ENCODE measurements at regions not wholly inside any gene's neighbourhood (a gene's known extent, or its start where the extent isn't known, plus 50 kb on each side); places are given as distances from the start of the nearest gene placed in this dataset.

DNA sequence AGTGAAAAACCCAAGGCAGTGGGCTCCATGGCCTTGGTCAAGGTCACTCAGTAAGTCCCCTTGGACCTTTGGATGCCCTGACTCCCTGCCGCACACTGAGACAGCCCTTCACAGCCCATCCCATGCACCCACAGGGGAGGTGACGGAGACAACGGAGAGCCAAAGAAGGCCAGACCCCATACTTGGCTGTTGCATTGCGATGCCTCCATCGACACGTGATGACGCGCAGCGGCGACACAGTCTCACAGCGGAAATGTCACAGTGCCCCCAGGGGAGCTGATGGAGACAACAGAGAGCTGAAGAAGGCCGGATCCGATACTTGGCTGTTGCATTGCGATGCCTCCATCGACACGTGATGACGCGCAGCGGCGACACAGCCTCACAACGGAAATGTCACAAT lies 282.4 kb downstream of the TEX29 start:
- TF ChIP-seq, protein P1, sequence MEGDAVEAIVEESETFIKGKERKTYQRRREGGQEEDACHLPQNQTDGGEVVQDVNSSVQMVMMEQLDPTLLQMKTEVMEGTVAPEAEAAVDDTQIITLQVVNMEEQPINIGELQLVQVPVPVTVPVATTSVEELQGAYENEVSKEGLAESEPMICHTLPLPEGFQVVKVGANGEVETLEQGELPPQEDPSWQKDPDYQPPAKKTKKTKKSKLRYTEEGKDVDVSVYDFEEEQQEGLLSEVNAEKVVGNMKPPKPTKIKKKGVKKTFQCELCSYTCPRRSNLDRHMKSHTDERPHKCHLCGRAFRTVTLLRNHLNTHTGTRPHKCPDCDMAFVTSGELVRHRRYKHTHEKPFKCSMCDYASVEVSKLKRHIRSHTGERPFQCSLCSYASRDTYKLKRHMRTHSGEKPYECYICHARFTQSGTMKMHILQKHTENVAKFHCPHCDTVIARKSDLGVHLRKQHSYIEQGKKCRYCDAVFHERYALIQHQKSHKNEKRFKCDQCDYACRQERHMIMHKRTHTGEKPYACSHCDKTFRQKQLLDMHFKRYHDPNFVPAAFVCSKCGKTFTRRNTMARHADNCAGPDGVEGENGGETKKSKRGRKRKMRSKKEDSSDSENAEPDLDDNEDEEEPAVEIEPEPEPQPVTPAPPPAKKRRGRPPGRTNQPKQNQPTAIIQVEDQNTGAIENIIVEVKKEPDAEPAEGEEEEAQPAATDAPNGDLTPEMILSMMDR (IDR thresholded peaks at IDR 0.05): no peak
- no peak for TF ChIP-seq POLR2A (IDR thresholded peaks at IDR 0.05)

Measured in body of pancreas (tissue), 4 donors.